Liver (tissue), 7 donors: ENCODE measurements at regions not wholly inside any gene's neighbourhood (a gene's known extent, or its start where the extent isn't known, plus 50 kb on each side); places are given as distances from the start of the nearest gene placed in this dataset.

ENCODE experiments used
- DNase-seq: peaks from one replicate; pipeline ENCODE4 v3.0.0-alpha.2; 2017; ENCODE audit warnings: low spot score
- H3K27ac ChIP-seq, 2 donors: one replicate each; pipeline ENCODE4 v1.7.0; 2013; ENCODE audit warnings: inconsistent platforms in 2 of 2, low read length in 2 of 2, control low read depth in 1 of 2, low read depth in 1 of 2, mild to moderate bottlenecking in 1 of 2
- H3K27me3 ChIP-seq, 4 donors: one replicate each; pipeline versions ENCODE4 v1.6.1 to v1.7.0; 2013; ENCODE audit warnings: low read length in 3 of 4, inconsistent platforms in 1 of 4, mild to moderate bottlenecking in 1 of 4, moderate library complexity in 1 of 4; ENCODE audit not compliant: control insufficient read depth in 4 of 4, insufficient read depth in 4 of 4
- H3K36me3 ChIP-seq, 4 donors: one replicate each; pipeline versions ENCODE4 v1.6.1 to v1.7.0; 2013; ENCODE audit warnings: low read length in 3 of 4, mild to moderate bottlenecking in 3 of 4, low read depth in 1 of 4, moderate library complexity in 1 of 4; ENCODE audit not compliant: control insufficient read depth in 4 of 4, insufficient read depth in 3 of 4
- H3K4me1 ChIP-seq, 4 donors: one replicate each; pipeline versions ENCODE4 v1.6.1 to v1.7.0; 2013; ENCODE audit warnings: low read length in 3 of 4, mild to moderate bottlenecking in 3 of 4, moderate library complexity in 1 of 4; ENCODE audit not compliant: control insufficient read depth in 4 of 4, insufficient read depth in 4 of 4
- H3K4me3 ChIP-seq, 3 donors: one replicate each; pipeline versions ENCODE4 v1.6.1 to v1.7.0; 2013; ENCODE audit warnings: low read length in 3 of 3, control low read depth in 1 of 3, low read depth in 1 of 3, mild to moderate bottlenecking in 1 of 3
- H3K9ac ChIP-seq, 2 donors: one replicate each; pipeline ENCODE4 v1.7.0; 2013; ENCODE audit warnings: low read length in 2 of 2, mild to moderate bottlenecking in 2 of 2, moderate library complexity in 2 of 2, control low read depth in 1 of 2, low read depth in 1 of 2
- H3K9me3 ChIP-seq, 4 donors: one replicate each; pipeline versions ENCODE4 v1.6.1 to v1.7.0; 2013; ENCODE audit warnings: low read length in 3 of 4; ENCODE audit not compliant: control insufficient read depth in 4 of 4
- EGR1 ChIP-seq, 2 donors: IDR thresholded peaks; 2 replicates each; pipeline ENCODE4 v1.6.1; 2016 to 2018; ENCODE audit warnings: antibody characterized with exemption in 2 of 2, low read depth in 2 of 2
- FOXA1 ChIP-seq: IDR thresholded peaks from 2 replicates; pipeline ENCODE4 v1.6.1; 2016; ENCODE audit warnings: antibody characterized with exemption
- FOXA2 ChIP-seq: IDR thresholded peaks from 2 replicates; pipeline ENCODE4 v1.6.1; 2016; ENCODE audit warnings: antibody characterized with exemption
- GABPA ChIP-seq, 2 donors: IDR thresholded peaks in 1 of 2; conservative IDR thresholded peaks in 1 of 2; 2 replicates each; pipeline ENCODE4 v1.6.1; 2016; ENCODE audit warnings: antibody characterized with exemption in 2 of 2, mild to moderate bottlenecking in 1 of 2, moderate library complexity in 1 of 2
- HNF4A ChIP-seq, 2 donors: conservative IDR thresholded peaks; 2 replicates each; pipeline ENCODE4 v1.6.1; 2016; ENCODE audit warnings: antibody characterized with exemption in 2 of 2, mild to moderate bottlenecking in 2 of 2
- RAD21 ChIP-seq, 2 donors: IDR thresholded peaks; 2 replicates each; pipeline ENCODE4 v1.6.1; 2016; ENCODE audit warnings: antibody characterized with exemption in 2 of 2, mild to moderate bottlenecking in 2 of 2
- RXRA ChIP-seq, 2 donors: IDR thresholded peaks; 2 replicates each; pipeline ENCODE4 v1.6.1; 2017 to 2018; ENCODE audit warnings: antibody characterized with exemption in 2 of 2, mild to moderate bottlenecking in 1 of 2
- YY1 ChIP-seq: IDR thresholded peaks from 2 replicates; pipeline ENCODE4 v1.6.1; 2016; ENCODE audit warnings: antibody characterized with exemption, mild to moderate bottlenecking
- TF ChIP-seq, protein P1 (sequence below): IDR thresholded peaks from 2 replicates; pipeline ENCODE4 v1.6.1; 2016; ENCODE audit warnings: antibody characterized with exemption, mild to moderate bottlenecking
- TF ChIP-seq, protein P2 (sequence below): fragments of 150-350 bp; IDR thresholded peaks from 2 replicates; pipeline ENCODE4 v1.5.1; 2017; ENCODE audit warnings: improper control_type of control experiment, low read depth, low read length; ENCODE audit not compliant: missing input control
- TF ChIP-seq, protein P3 (sequence below): IDR thresholded peaks from 2 replicates; pipeline ENCODE4 v1.6.1; 2016; ENCODE audit warnings: antibody characterized with exemption
- donor health status: healthy.
- donor health status: healthy.
- donor health status: healthy.
- donor health status: healthy.

DNA sequence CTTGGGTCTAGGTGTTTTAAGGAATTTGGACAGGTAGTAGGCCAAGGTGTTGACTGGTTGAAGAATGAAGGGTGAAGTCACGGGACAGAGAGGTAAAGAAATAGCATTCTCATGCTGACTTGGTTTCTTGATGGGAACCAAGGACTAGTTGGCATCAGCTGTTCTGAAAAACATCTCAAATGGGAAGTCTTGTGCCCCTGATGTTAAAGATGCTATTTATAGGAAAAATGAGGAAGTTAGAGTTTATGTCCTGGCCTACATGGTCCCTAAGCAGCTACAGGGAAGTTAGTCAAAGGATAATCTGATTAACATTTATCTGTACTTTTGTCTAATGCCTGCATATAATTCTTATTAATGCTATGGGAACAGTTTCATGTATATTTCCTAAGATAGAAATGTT lies 262.4 kb downstream of the HHIPL2 start (continued):
- TF ChIP-seq, protein P1, sequence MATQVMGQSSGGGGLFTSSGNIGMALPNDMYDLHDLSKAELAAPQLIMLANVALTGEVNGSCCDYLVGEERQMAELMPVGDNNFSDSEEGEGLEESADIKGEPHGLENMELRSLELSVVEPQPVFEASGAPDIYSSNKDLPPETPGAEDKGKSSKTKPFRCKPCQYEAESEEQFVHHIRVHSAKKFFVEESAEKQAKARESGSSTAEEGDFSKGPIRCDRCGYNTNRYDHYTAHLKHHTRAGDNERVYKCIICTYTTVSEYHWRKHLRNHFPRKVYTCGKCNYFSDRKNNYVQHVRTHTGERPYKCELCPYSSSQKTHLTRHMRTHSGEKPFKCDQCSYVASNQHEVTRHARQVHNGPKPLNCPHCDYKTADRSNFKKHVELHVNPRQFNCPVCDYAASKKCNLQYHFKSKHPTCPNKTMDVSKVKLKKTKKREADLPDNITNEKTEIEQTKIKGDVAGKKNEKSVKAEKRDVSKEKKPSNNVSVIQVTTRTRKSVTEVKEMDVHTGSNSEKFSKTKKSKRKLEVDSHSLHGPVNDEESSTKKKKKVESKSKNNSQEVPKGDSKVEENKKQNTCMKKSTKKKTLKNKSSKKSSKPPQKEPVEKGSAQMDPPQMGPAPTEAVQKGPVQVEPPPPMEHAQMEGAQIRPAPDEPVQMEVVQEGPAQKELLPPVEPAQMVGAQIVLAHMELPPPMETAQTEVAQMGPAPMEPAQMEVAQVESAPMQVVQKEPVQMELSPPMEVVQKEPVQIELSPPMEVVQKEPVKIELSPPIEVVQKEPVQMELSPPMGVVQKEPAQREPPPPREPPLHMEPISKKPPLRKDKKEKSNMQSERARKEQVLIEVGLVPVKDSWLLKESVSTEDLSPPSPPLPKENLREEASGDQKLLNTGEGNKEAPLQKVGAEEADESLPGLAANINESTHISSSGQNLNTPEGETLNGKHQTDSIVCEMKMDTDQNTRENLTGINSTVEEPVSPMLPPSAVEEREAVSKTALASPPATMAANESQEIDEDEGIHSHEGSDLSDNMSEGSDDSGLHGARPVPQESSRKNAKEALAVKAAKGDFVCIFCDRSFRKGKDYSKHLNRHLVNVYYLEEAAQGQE, result no peak
- no peak for TF ChIP-seq FOXA2

DNA sequence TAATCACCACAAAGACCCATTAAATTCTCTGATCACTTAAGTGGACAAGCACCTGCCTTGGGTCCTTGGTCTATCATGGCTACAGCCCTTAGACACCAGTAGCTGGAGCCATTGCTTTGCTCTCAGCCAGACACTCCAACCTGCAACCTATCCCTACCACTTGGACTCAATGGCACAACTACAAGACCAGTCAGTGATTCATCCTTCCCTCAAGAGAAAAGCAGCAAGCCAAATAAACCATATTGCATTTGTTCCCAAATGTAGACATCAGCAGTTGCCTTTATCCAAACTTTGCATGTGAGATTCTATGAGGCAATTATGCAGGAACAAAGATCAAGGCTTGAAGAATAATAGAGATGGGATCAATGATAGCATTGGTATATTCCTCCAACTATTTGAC lies 263.4 kb downstream of the HHIPL2 start:
- no peaks in the 10 kb centered on the region for H3K4me1 ChIP-seq
- no peaks in the 10 kb centered on the region for H3K27me3 ChIP-seq
- TF ChIP-seq GABPA (IDR thresholded peaks at IDR 0.05 in 1 of 2, conservative IDR thresholded peaks at IDR 0.05 in 1 of 2), result no peak
- TF ChIP-seq EGR1 (IDR thresholded peaks at IDR 0.05; ENCODE audit: low read depth in 2 of 2), result no peak
- TF ChIP-seq RAD21 (IDR thresholded peaks at IDR 0.05), result no peak
- no peak for TF ChIP-seq HNF4A (conservative IDR thresholded peaks at IDR 0.05)
- TF ChIP-seq FOXA1, result no peak
- TF ChIP-seq, protein P2, sequence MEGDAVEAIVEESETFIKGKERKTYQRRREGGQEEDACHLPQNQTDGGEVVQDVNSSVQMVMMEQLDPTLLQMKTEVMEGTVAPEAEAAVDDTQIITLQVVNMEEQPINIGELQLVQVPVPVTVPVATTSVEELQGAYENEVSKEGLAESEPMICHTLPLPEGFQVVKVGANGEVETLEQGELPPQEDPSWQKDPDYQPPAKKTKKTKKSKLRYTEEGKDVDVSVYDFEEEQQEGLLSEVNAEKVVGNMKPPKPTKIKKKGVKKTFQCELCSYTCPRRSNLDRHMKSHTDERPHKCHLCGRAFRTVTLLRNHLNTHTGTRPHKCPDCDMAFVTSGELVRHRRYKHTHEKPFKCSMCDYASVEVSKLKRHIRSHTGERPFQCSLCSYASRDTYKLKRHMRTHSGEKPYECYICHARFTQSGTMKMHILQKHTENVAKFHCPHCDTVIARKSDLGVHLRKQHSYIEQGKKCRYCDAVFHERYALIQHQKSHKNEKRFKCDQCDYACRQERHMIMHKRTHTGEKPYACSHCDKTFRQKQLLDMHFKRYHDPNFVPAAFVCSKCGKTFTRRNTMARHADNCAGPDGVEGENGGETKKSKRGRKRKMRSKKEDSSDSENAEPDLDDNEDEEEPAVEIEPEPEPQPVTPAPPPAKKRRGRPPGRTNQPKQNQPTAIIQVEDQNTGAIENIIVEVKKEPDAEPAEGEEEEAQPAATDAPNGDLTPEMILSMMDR, result no peak
- TF ChIP-seq, protein P3, sequence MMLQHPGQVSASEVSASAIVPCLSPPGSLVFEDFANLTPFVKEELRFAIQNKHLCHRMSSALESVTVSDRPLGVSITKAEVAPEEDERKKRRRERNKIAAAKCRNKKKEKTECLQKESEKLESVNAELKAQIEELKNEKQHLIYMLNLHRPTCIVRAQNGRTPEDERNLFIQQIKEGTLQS, result no peak
- TF ChIP-seq YY1, result no peak
- no peak for TF ChIP-seq RXRA (IDR thresholded peaks at IDR 0.05)
- TF ChIP-seq, protein P1, result no peak
- no peak overlapping the region for H3K9ac ChIP-seq
- H3K4me3 ChIP-seq, result no peak overlapping the region
- no peak for DNase-seq
- peaks cover 0 to 3% (median 1%) of the 10 kb centered on the region in 4 donors for H3K9me3 ChIP-seq
- H3K27ac ChIP-seq, result no peak overlapping the region
- no peaks in the 10 kb centered on the region for H3K36me3 ChIP-seq
